GM18519 (cell line): ENCODE measurements at regions not wholly inside any gene's neighbourhood (a gene's known extent, or its start where the extent isn't known, plus 50 kb on each side); places are given as distances from the start of the nearest gene placed in this dataset.
"Not testable (repeated sequence)": the region's sequence is repeated elsewhere in the genome, so short reads cannot be mapped to it uniquely, and the experiment has no call there.

Experiments
- ATAC-seq: cut with Tn5 transposase; IDR thresholded peaks from one replicate; pipeline ENCODE4 v1.9.1; 2021; ENCODE audit warnings: mild to moderate bottlenecking, moderate library complexity; ENCODE audit not compliant: unreplicated experiment, low FRiP score

- ATAC-seq, result no peak
Measured at GRCh38 chr9:100794738-100795269, 216.9 kb downstream of the CAVIN4 start.

GRCh38 chr9:100803956-100804355 lies 224.6 kb upstream of the PLPPR1 start:
- no peak for ATAC-seq

GRCh38 chr9:100811643-100812042 lies 216.9 kb upstream of the PLPPR1 start:
- ATAC-seq, result no peak

GRCh38 chr9:100813871-100814270 lies 214.7 kb upstream of the PLPPR1 start:
- ATAC-seq, result no peak

- no peak for ATAC-seq
Measured at GRCh38 chr9:100819980-100820379, 208.5 kb upstream of the PLPPR1 start.

GRCh38 chr9:100833035-100833434 lies 195.5 kb upstream of the PLPPR1 start:
- not testable (repeated sequence) for ATAC-seq

- no peak for ATAC-seq
Measured at GRCh38 chr9:100838857-100839256, 189.7 kb upstream of the PLPPR1 start.

GRCh38 chr9:100848726-100849125 lies 179.8 kb upstream of the PLPPR1 start:
- ATAC-seq, result no peak

GRCh38 chr9:100852088-100852487 lies 176.4 kb upstream of the PLPPR1 start:
- no peak for ATAC-seq

GRCh38 chr9:100856238-100856637 lies 172.3 kb upstream of the PLPPR1 start:
- no peak for ATAC-seq

GRCh38 chr9:100865111-100865510 lies 163.4 kb upstream of the PLPPR1 start:
- no peak for ATAC-seq

- no peak for ATAC-seq
Measured at GRCh38 chr9:100865648-100866047, 162.9 kb upstream of the PLPPR1 start.

GRCh38 chr9:100869326-100869725 lies 159.2 kb upstream of the PLPPR1 start:
- no peak for ATAC-seq

GRCh38 chr9:100879884-100880283 lies 148.6 kb upstream of the PLPPR1 start:
- no peak for ATAC-seq

- ATAC-seq, result no peak
Measured at GRCh38 chr9:100880284-100880683, 148.2 kb upstream of the PLPPR1 start.

GRCh38 chr9:100884518-100884917 lies 144.0 kb upstream of the PLPPR1 start:
- no peak for ATAC-seq

- ATAC-seq, result no peak
Measured at GRCh38 chr9:100890321-100890720, 138.2 kb upstream of the PLPPR1 start.

GRCh38 chr9:100911273-100911672 lies 117.3 kb upstream of the PLPPR1 start:
- ATAC-seq, result no peak

GRCh38 chr9:100913257-100913656 lies 115.3 kb upstream of the PLPPR1 start:
- no peak for ATAC-seq

GRCh38 chr9:100914266-100914665 lies 114.3 kb upstream of the PLPPR1 start:
- ATAC-seq, result no peak

GRCh38 chr9:100919506-100919905 lies 109.0 kb upstream of the PLPPR1 start:
- ATAC-seq, result no peak

GRCh38 chr9:100926366-100926765 lies 102.2 kb upstream of the PLPPR1 start:
- ATAC-seq, result no peak

GRCh38 chr9:100927763-100928162 lies 100.8 kb upstream of the PLPPR1 start:
- no peak for ATAC-seq
